ENCODE measurements at regions not wholly inside any gene's neighbourhood (a gene's known extent, or its start where the extent isn't known, plus 50 kb on each side); places are given as distances from the start of the nearest gene placed in this dataset.

- no peak for DNase-seq (ENCODE audit: low read depth)
- no peak for TF ChIP-seq CTCF (conservative IDR thresholded peaks at IDR 0.05; ENCODE audit: low read depth, low read length)
- H3K4me3 ChIP-seq (ENCODE audit: low read length) = no peak overlapping the region
Observed at GRCh38 chr20:52269321-52269720, 77.7 kb upstream of the ZFP64 start.

GRCh38 chr20:52268184-52268749 is 76.7 kb upstream of the ZFP64 start:
- no peak overlapping the region for H3K4me3 ChIP-seq (ENCODE audit: low read length)
- no peak for DNase-seq (ENCODE audit: low read depth)
- TF ChIP-seq CTCF (conservative IDR thresholded peaks at IDR 0.05; ENCODE audit: low read depth, low read length) = no peak

GRCh38 chr20:52267418-52267817 is 75.8 kb upstream of the ZFP64 start:
- TF ChIP-seq CTCF (conservative IDR thresholded peaks at IDR 0.05; ENCODE audit: low read depth, low read length) = no peak
- H3K4me3 ChIP-seq (ENCODE audit: low read length) = no peak overlapping the region
- no peak for DNase-seq (ENCODE audit: low read depth)

- no peak for DNase-seq (ENCODE audit: low read depth)
- no peak for TF ChIP-seq CTCF (conservative IDR thresholded peaks at IDR 0.05; ENCODE audit: low read depth, low read length)
- H3K4me3 ChIP-seq (ENCODE audit: low read length) = no peak overlapping the region
Observed at GRCh38 chr20:52263757-52264156, 72.2 kb upstream of the ZFP64 start.

- TF ChIP-seq CTCF (conservative IDR thresholded peaks at IDR 0.05; ENCODE audit: low read depth, low read length) = no peak
- H3K4me3 ChIP-seq (ENCODE audit: low read length) = no peak overlapping the region
- DNase-seq (ENCODE audit: low read depth) = no peak
Observed at GRCh38 chr20:52261792-52262191, 70.2 kb upstream of the ZFP64 start.

GRCh38 chr20:52259295-52259694 is 67.7 kb upstream of the ZFP64 start:
- DNase-seq (ENCODE audit: low read depth) = no peak
- H3K4me3 ChIP-seq (ENCODE audit: low read length) = no peak overlapping the region
- TF ChIP-seq CTCF (conservative IDR thresholded peaks at IDR 0.05; ENCODE audit: low read depth, low read length) = no peak

DNA sequence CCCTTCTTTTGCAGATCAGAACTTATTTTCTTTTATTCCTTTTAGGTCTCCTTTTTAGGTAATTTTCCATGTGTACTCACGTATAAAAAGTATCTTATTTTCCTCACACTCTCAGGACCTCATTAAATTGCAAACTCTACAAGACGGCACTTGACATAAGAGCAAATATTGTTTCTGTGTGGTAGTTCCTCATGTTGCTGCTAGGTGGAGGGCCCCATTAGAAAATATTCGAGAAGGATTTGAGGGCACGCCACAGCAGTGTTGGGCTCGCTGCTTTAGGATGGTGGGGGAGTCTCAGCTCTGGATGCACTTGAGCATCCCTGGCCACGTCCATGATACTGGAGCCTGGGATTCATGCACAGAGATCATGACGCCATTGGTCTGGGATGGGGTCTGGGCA is 64.9 kb upstream of the ZFP64 start:
- no peak for TF ChIP-seq CTCF (conservative IDR thresholded peaks at IDR 0.05; ENCODE audit: low read depth, low read length)
- H3K4me3 ChIP-seq (ENCODE audit: low read length) = no peak overlapping the region
- no peak for DNase-seq (ENCODE audit: low read depth)
